ENCODE measurements at regions not wholly inside any gene's neighbourhood (a gene's known extent, or its start where the extent isn't known, plus 50 kb on each side); places are given as distances from the start of the nearest gene placed in this dataset.

DNA sequence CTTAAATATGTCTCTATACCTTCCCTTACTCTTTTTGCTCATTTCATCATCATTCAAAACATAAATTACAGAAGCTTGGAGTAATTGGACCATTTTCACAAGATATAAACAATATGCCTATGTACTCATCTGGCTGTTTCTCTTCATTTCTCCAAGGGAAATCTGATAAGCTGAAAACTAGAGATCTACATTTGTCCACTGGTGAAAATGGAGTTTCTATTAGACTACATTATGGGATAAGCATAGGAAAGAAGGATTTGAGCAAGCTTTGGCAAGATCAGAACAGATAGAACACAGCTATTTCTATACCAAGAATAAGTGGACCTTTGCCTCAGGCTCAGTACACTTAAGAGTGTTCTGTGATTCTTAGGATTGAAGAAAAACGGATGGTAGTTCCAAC, 404.4 kb downstream of the GASK1B start:
- TF ChIP-seq, protein P1, sequence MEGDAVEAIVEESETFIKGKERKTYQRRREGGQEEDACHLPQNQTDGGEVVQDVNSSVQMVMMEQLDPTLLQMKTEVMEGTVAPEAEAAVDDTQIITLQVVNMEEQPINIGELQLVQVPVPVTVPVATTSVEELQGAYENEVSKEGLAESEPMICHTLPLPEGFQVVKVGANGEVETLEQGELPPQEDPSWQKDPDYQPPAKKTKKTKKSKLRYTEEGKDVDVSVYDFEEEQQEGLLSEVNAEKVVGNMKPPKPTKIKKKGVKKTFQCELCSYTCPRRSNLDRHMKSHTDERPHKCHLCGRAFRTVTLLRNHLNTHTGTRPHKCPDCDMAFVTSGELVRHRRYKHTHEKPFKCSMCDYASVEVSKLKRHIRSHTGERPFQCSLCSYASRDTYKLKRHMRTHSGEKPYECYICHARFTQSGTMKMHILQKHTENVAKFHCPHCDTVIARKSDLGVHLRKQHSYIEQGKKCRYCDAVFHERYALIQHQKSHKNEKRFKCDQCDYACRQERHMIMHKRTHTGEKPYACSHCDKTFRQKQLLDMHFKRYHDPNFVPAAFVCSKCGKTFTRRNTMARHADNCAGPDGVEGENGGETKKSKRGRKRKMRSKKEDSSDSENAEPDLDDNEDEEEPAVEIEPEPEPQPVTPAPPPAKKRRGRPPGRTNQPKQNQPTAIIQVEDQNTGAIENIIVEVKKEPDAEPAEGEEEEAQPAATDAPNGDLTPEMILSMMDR (conservative IDR thresholded peaks at IDR 0.05): no peak
- no peaks in the 10 kb centered on the region for H3K36me3 Mint-ChIP-seq

DNA sequence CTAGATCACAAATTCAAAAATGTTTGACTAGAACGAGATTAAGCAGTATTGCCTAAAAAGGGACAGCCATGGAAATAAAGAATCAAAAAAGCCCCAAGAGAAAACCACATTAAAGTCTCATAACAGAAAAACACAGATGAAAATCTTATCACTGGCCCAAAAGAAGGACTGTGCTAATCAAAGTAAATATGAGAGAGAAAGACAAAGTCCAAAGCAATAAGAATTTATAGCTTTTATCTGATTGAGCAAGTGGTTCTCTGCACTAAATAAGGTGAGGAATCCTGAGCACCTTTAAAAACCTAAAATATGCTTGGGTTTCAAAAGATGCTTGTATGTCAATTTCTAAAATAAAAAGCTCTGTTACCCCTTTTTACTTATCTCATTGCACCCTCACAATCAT, 409.3 kb downstream of the GASK1B start:
- Mint-ChIP-seq H3K4me1 (ENCODE audit: unreplicated experiment) (peaks cover 4% of the 10 kb centered on the region), H3K27me3 (no peaks in the 10 kb centered on the region), H3K27ac (no peak overlapping the region), H3K9me3 (peaks cover 6% of the 10 kb centered on the region), H3K36me3 (no peaks in the 10 kb centered on the region), H3K4me3 (no peak overlapping the region)
- TF ChIP-seq, protein P1 (conservative IDR thresholded peaks at IDR 0.05): no peak
- DNase-seq (ENCODE audit: extremely low spot score, unreplicated experiment): no peak

More for the DNA sequence above, 404.4 kb downstream of the GASK1B start:
- Mint-ChIP-seq H3K27me3 (no peaks in the 10 kb centered on the region), H3K27ac (no peak overlapping the region), H3K9me3 (no peaks in the 10 kb centered on the region), H3K4me1 (ENCODE audit: unreplicated experiment) (no peaks in the 10 kb centered on the region), H3K4me3 (no peak overlapping the region)
- DNase-seq (ENCODE audit: extremely low spot score, unreplicated experiment): no peak

DNA sequence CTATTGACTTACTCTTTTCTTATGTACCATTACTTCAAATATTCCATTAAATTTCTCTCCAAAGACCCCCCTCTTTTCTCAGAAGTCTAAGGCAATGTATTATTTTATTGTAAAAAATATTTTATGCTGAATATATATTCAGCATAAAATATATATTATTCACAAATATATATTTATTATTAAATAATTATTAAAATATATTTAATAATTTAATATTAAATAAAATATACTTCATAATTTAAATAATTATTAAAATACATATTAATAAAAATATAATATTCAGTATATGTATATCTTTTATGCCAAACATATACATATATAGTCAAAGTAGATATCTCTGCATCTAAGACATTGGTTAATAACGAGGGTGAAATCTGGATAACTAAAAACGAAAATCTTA, 418.4 kb downstream of the GASK1B start:
- Mint-ChIP-seq H3K27me3 (no peaks in the 10 kb centered on the region), H3K4me1 (ENCODE audit: unreplicated experiment) (no peaks in the 10 kb centered on the region), H3K9me3 (peaks cover 10% of the 10 kb centered on the region), H3K36me3 (no peaks in the 10 kb centered on the region), H3K27ac (no peak overlapping the region), H3K4me3 (no peak overlapping the region)
- TF ChIP-seq, protein P1 (conservative IDR thresholded peaks at IDR 0.05): no peak
- no peak for DNase-seq (ENCODE audit: extremely low spot score, unreplicated experiment)

DNA sequence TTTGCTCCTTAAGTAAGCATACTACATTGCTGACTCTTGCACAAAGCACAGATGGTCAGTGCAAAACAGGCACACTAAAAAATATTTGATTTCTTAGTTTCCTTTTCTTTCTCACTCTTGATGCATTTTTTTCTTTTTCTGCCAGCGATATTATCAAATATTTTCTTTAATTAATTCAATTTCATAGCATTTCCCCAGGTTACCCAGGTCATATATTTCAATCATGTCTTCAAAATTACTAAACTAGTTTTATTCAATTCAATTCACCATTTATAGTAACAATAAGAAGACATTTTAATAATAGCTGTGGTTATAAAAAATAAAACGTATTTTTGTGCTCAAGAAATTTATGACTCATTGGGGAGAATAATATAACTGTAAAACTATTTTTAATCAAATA, 421.2 kb downstream of the GASK1B start:
- Mint-ChIP-seq H3K9me3 (peaks cover 6% of the 10 kb centered on the region), H3K36me3 (no peaks in the 10 kb centered on the region), H3K27ac (no peak overlapping the region), H3K4me1 (ENCODE audit: unreplicated experiment) (no peaks in the 10 kb centered on the region), H3K27me3 (no peaks in the 10 kb centered on the region), H3K4me3 (no peak overlapping the region)
- no peak for DNase-seq (ENCODE audit: extremely low spot score, unreplicated experiment)
- TF ChIP-seq, protein P1 (conservative IDR thresholded peaks at IDR 0.05): no peak

DNA sequence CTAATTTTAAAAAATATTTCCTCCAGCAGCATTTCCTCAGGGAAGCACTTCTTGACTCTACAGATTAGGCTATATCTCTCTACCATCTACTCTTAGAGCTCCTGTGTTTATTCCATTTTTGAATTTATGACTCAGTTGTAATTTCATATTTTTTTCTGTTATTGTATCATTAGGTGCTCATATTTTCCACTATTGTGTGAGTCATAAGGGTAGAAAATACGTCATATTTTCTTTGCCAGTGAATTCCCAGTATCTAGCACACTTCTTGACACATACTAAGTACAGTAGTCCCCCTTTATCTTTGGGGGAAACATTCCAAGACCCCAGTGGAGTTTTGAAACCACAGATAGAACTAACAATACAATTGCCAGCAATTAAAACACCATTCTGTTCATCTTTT, 431.2 kb downstream of the GASK1B start:
- no peak for DNase-seq (ENCODE audit: extremely low spot score, unreplicated experiment)
- H3K4me3 Mint-ChIP-seq: no peak overlapping the region
- no peaks in the 10 kb centered on the region for H3K9me3 Mint-ChIP-seq
- no peak overlapping the region for H3K27ac Mint-ChIP-seq
- H3K4me1 Mint-ChIP-seq (ENCODE audit: unreplicated experiment): no peaks in the 10 kb centered on the region
- H3K27me3 Mint-ChIP-seq: no peaks in the 10 kb centered on the region
- TF ChIP-seq, protein P1 (conservative IDR thresholded peaks at IDR 0.05): no peak
- no peaks in the 10 kb centered on the region for H3K36me3 Mint-ChIP-seq

DNA sequence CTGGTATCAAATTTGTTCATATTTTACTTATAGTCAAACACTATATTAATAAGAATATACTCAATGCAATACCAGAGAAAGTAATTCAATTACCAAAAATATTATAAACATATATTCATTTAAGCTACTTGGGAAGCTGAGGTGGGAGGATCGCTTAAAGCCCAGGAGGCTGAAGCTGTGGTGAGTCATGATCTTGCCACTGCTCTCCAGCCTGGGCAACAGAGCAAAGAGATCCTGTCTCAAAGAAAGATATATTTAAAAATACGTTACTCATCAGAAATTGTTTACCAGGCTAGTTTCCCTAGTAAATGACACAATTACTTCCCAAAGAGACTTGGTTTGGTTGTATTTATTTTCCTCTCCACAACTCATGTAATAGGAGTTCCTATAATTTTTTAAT, 433.6 kb downstream of the GASK1B start:
- DNase-seq (ENCODE audit: extremely low spot score, unreplicated experiment): no peak
- H3K27ac Mint-ChIP-seq: no peak overlapping the region
- no peaks in the 10 kb centered on the region for H3K36me3 Mint-ChIP-seq
- no peaks in the 10 kb centered on the region for H3K4me1 Mint-ChIP-seq (ENCODE audit: unreplicated experiment)
- no peaks in the 10 kb centered on the region for H3K9me3 Mint-ChIP-seq
- H3K4me3 Mint-ChIP-seq: no peak overlapping the region
- H3K27me3 Mint-ChIP-seq: no peaks in the 10 kb centered on the region
- TF ChIP-seq, protein P1 (conservative IDR thresholded peaks at IDR 0.05): no peak
